GM12873 (cell line): ENCODE measurements at regions not wholly inside any gene's neighbourhood (a gene's known extent, or its start where the extent isn't known, plus 50 kb on each side); places are given as distances from the start of the nearest gene placed in this dataset.

Source experiments
- TF ChIP-seq, protein P1 (sequence below): IDR thresholded peaks from 2 replicates; pipeline ENCODE4 v1.5.1; 2012; ENCODE audit warnings: low read depth, mild to moderate bottlenecking, moderate library complexity, low read length, control low read depth; ENCODE audit not compliant: insufficient read depth; ENCODE audit errors: missing control alignments

DNA sequence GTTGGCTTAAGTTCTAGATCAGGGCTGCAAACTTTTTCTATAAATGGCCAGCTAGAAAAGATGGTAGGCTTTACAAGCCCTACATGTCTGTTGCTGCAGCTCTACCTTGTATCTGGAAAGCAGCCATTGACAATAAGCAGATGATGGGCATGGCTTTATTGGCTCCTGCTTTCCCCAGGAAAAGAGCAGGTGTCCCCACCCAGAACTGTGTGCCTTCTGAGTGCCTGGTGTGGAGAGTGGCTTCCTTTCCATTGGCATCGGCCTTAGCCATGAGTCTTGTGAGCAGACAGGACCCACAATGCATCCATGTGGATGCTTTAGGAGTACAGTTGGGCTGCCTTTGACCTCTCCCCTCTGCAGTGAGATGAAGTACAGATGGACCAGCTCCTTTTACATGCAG, 120.2 kb downstream of the CD8B2 start:
- TF ChIP-seq, protein P1, sequence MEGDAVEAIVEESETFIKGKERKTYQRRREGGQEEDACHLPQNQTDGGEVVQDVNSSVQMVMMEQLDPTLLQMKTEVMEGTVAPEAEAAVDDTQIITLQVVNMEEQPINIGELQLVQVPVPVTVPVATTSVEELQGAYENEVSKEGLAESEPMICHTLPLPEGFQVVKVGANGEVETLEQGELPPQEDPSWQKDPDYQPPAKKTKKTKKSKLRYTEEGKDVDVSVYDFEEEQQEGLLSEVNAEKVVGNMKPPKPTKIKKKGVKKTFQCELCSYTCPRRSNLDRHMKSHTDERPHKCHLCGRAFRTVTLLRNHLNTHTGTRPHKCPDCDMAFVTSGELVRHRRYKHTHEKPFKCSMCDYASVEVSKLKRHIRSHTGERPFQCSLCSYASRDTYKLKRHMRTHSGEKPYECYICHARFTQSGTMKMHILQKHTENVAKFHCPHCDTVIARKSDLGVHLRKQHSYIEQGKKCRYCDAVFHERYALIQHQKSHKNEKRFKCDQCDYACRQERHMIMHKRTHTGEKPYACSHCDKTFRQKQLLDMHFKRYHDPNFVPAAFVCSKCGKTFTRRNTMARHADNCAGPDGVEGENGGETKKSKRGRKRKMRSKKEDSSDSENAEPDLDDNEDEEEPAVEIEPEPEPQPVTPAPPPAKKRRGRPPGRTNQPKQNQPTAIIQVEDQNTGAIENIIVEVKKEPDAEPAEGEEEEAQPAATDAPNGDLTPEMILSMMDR = no peak

DNA sequence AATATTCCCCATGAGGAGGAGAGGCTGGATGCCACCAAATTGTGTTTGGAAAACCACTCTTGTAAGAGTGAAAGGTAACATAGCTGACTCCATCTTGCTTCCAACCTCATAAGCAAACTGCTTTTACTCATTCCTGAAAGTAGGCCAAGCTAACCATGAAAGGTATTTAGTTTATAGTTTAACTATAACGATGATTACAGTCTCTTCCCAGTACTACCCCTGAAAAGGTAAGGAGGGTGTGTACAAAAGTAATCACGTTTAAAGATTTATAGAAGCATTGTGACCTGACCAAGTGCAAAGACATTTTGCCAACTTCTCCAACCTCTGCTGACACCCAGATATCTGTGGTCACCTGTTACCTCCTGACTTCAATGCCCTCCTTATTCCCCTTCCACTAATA, 122.6 kb downstream of the CD8B2 start:
- TF ChIP-seq, protein P1 = no peak

DNA sequence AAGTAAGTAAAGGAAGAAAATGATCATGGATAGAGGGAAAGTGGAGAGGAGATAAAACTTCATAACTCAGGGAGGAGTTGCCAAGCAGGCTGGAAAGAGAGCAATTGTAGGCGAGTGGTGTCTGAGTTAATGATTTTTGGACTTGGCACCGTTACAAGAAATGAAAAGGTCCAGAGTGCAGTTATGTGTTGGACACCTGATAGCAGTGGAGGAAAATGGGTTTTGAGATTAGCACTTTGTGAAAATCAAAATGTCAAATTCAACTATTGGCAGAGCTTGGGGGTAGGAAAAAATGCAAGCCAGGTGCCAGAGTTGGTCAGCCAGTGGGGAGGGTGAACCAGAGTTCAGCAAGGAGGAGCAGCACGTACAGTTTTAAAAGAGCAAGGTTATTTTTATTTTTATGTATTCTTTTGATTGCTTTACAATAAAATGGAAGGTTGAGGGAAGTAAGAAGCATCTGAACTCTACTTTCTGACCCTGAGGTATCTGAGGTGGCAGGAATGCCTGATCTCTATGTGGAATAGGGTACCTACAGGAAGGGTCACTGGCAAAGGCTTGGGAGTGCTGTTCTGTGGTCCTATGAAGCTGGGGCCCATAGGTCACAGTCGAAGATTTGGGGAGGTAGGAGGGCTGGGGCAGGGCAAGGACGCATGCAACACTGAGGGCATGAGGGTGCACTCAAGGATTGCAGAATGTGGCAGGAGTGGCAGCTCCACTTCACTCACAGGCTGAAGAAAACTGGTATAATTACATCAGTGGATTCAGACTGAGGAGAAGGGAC, 127.5 kb downstream of the CD8B2 start:
- TF ChIP-seq, protein P1 = no peak

DNA sequence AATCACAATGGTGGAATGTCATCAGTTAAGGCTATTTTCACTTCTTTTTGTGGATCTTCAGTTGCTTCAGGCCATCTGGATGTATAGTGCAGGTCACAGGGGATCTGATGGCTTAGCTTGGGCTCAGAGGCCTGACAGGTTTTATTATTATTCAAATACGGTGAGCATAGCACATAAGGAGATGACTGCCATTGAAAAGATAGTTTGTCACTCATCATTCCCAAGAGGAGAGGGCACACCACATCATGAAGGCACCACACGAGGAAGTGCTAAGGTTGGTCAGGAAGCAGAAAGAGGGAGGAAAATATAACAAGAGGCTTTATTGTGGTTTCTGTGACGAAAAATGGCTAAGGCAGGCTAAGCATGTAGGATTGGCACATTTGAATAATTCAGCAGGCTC, 131.4 kb downstream of the CD8B2 start:
- TF ChIP-seq, protein P1 = no peak

- TF ChIP-seq, protein P1 = no peak
These were observed 136.3 kb downstream of the CD8B2 start for GRCh38 chr2:106623456-106623855.

DNA sequence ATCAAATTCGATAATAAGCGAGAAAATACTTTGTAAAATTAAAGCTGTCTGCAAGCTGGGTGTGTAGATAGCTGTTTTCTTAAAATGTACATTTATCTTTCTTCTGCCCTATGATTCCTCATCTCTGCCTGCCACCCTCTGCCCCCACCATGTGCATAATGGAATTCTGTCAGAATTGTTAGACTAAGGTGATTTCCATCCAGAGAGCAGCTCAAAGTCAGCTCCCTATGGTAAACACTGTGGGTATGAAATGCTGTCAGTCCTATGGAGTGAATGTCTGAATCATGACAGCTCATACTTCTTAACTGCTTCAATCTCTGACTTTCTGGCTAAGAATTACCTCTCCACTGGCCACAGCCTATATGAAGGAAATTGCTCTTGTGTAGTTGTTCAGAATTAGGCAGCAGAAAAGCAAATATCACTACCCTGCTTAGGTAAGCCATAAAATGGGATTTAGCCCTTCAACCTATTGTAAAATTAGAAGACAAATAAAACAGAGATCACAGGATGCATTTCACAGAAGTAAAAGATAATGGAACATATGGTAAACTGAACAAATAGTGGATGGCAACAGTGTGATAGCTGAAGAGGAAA, 137.7 kb downstream of the CD8B2 start:
- TF ChIP-seq, protein P1 = no peak

DNA sequence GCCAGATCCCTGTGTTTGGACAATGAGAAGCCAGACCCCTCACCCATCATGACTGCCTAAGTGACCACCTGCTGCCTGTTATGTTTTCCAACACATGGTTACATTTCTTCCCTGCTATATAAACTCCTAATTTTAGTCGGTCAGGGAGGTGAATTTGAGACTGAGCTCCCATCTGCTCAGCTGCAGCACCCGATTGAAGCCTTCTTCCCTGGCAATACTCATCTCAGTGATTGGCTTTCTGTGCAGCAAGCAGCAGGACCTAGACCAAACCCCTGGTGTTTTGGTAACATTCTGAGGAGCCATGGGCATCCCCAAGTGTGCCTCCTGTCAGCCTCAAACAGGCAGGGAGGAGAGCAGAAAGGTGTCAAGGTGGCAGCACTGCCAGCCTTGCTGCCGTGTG, 141.2 kb downstream of the CD8B2 start:
- TF ChIP-seq, protein P1 = no peak
